DOHH2 (cell line): ENCODE measurements at regions not wholly inside any gene's neighbourhood (a gene's known extent, or its start where the extent isn't known, plus 50 kb on each side); places are given as distances from the start of the nearest gene placed in this dataset.

ENCODE experiments used
- CTCF ChIP-seq: fragments of 200-600 bp; sonication (generic); IDR thresholded peaks from one replicate; pipeline ENCODE4 v1.5.1; 2014; ENCODE audit warnings: antibody characterized with exemption, mild to moderate bottlenecking, low read depth, low read length; ENCODE audit not compliant: poor library complexity, severe bottlenecking
- EZH2phosphoT487 ChIP-seq: fragments of 200-600 bp; sonication (generic); IDR thresholded peaks from 2 replicates; pipeline ENCODE4 v1.6.1; 2017; ENCODE audit warnings: borderline replicate concordance, mild to moderate bottlenecking, antibody characterized with exemption, low read length, moderate library complexity, mixed read lengths

GRCh38 chr7:95668504-95669018 is 72.2 kb upstream of the PDK4 start:
- TF ChIP-seq CTCF (no peak), EZH2phosphoT487 (no peak)
